Smooth muscle cell (in vitro differentiated cells): ENCODE measurements at regions not wholly inside any gene's neighbourhood (a gene's known extent, or its start where the extent isn't known, plus 50 kb on each side); places are given as distances from the start of the nearest gene placed in this dataset.
"Not testable (repeated sequence)": the region's sequence is repeated elsewhere in the genome, so short reads cannot be mapped to it uniquely, and the experiment has no call there.

Experiments used
- DNase-seq: peaks from one replicate; lab custom pipeline; 2025; ENCODE audit not compliant: unreplicated experiment; lab: John Stamatoyannopoulos, UW
- H2AFZ ChIP-seq: fragments of 200-600 bp; sonication (generic); 2 replicates; pipeline ENCODE4 v1.6.0; 2016; ENCODE audit warnings: antibody characterized with exemption, low read depth, mild to moderate bottlenecking
- H3F3A ChIP-seq: fragments of 200-600 bp; sonication (generic); 2 replicates; pipeline ENCODE4 v1.6.0; 2017; ENCODE audit warnings: antibody characterized with exemption, low read depth
- H3K27ac ChIP-seq: fragments of 200-600 bp; sonication (generic); 2 replicates; pipeline ENCODE4 v1.5.1; 2016; ENCODE audit warnings: low read depth, mild to moderate bottlenecking
- H3K27me3 ChIP-seq: fragments of 200-600 bp; sonication (generic); 2 replicates; pipeline ENCODE4 v1.6.1; 2016; ENCODE audit warnings: low read depth, mild to moderate bottlenecking
- H3K36me3 ChIP-seq: fragments of 200-600 bp; sonication (generic); 2 replicates; pipeline ENCODE4 v1.5.1; 2016; ENCODE audit warnings: low read depth
- H3K4me1 ChIP-seq: fragments of 200-600 bp; sonication (generic); 2 replicates; pipeline ENCODE4 v1.5.1; 2016; ENCODE audit warnings: low read depth
- H3K4me2 ChIP-seq: fragments of 200-600 bp; sonication (generic); 2 replicates; pipeline ENCODE4 v1.6.0; 2016; ENCODE audit warnings: mild to moderate bottlenecking
- H3K4me3 ChIP-seq: fragments of 200-600 bp; sonication (generic); 2 replicates; pipeline ENCODE4 v1.5.1; 2016; ENCODE audit warnings: mild to moderate bottlenecking
- H3K79me2 ChIP-seq: fragments of 200-600 bp; sonication (generic); 2 replicates; pipeline ENCODE4 v1.6.0; 2016; ENCODE audit warnings: low read depth, mild to moderate bottlenecking
- H3K9ac ChIP-seq: fragments of 200-600 bp; sonication (generic); 2 replicates; pipeline ENCODE4 v1.6.0; 2016; ENCODE audit warnings: low read depth
- H3K9me3 ChIP-seq: fragments of 200-600 bp; sonication (generic); replicated peaks from 2 replicates; pipeline ENCODE4 v1.5.1; 2016; ENCODE audit warnings: low read depth
- H4K20me1 ChIP-seq: fragments of 200-600 bp; sonication (generic); 2 replicates; pipeline ENCODE4 v1.6.0; 2016; ENCODE audit warnings: low read depth
- CTCF ChIP-seq: fragments of 200-600 bp; sonication (generic); IDR thresholded peaks from 2 replicates; pipeline ENCODE4 v1.5.1; 2017; ENCODE audit warnings: borderline replicate concordance, mild to moderate bottlenecking, antibody characterized with exemption; ENCODE audit not compliant: insufficient read depth, poor library complexity, severe bottlenecking
- WGBS: methylation state at CpG from one replicate; pipeline ENCODE4 v1.1.7; 2016; ENCODE audit warnings: low lambda C conversion rate; 5-methylcytosine and 5-hydroxymethylcytosine counted together

GRCh38 chrX:11893933-11894710 is 136.1 kb downstream of the MSL3 start:
- Histone ChIP-seq H3K36me3 (no peaks in the 10 kb centered on the region), H3K27ac (no peak overlapping the region), H3K4me2 (no peak overlapping the region), H3K4me1 (no peaks in the 10 kb centered on the region), H3K4me3 (no peak overlapping the region), H3K79me2 (no peaks in the 10 kb centered on the region), H3F3A (no peaks in the 10 kb centered on the region), H4K20me1 (no peaks in the 10 kb centered on the region), H3K9me3 (no peaks in the 10 kb centered on the region), H3K27me3 (no peaks in the 10 kb centered on the region), H2AFZ (no peak overlapping the region), H3K9ac (no peak overlapping the region)
- TF ChIP-seq CTCF = no peak
- DNase-seq = no peak
- WGBS = 67% methylated on average over 3 of the region's 3 CpGs

GRCh38 chrX:11899091-11899490 is 141.1 kb downstream of the MSL3 start:
- H2AFZ ChIP-seq = no peak overlapping the region
- H3K4me2 ChIP-seq = no peak overlapping the region
- H3F3A ChIP-seq = no peaks in the 10 kb centered on the region
- 38% methylated on average over 2 of the region's 2 CpGs for WGBS
- DNase-seq = no peak
- H3K27ac ChIP-seq = no peak overlapping the region
- H3K9me3 ChIP-seq = peaks cover 3% of the 10 kb centered on the region
- no peaks in the 10 kb centered on the region for H3K4me1 ChIP-seq
- no peak overlapping the region for H3K9ac ChIP-seq
- H3K27me3 ChIP-seq = no peaks in the 10 kb centered on the region
- no peak for TF ChIP-seq CTCF
- no peaks in the 10 kb centered on the region for H4K20me1 ChIP-seq
- no peaks in the 10 kb centered on the region for H3K79me2 ChIP-seq
- no peak overlapping the region for H3K4me3 ChIP-seq
- H3K36me3 ChIP-seq = no peaks in the 10 kb centered on the region

GRCh38 chrX:11905933-11906332 is 147.9 kb downstream of the MSL3 start:
- H3K27me3 ChIP-seq, H3K4me2 ChIP-seq, H3K4me1 ChIP-seq, H3K27ac ChIP-seq, H3F3A ChIP-seq, H3K9me3 ChIP-seq, H2AFZ ChIP-seq, DNase-seq, H4K20me1 ChIP-seq, H3K79me2 ChIP-seq, H3K9ac ChIP-seq, H3K36me3 ChIP-seq, H3K4me3 ChIP-seq: not testable (repeated sequence)
- WGBS = 85% methylated on average over 3 of the region's 3 CpGs

GRCh38 chrX:11908371-11908770 is 150.3 kb downstream of the MSL3 start:
- Histone ChIP-seq H3K36me3 (no peaks in the 10 kb centered on the region), H3K27me3 (no peaks in the 10 kb centered on the region), H3K4me1 (no peaks in the 10 kb centered on the region), H3K4me2 (no peak overlapping the region), H4K20me1 (no peaks in the 10 kb centered on the region), H3K9me3 (no peaks in the 10 kb centered on the region), H3K79me2 (no peaks in the 10 kb centered on the region), H3K9ac (no peak overlapping the region), H3K4me3 (no peak overlapping the region), H3F3A (peaks cover 3% of the 10 kb centered on the region), H3K27ac (no peak overlapping the region), H2AFZ (no peak overlapping the region)
- DNase-seq = no peak
- WGBS = 20% methylated on average over 2 of the region's 2 CpGs
- peak; percentile 25 for TF ChIP-seq CTCF
